CD14-positive monocyte (primary cell): ENCODE measurements at regions not wholly inside any gene's neighbourhood (a gene's known extent, or its start where the extent isn't known, plus 50 kb on each side); places are given as distances from the start of the nearest gene placed in this dataset.
A peak's percentile ranks its signal among the peaks of the same experiment; 100 is the strongest.

Experiments used
- DNase-seq, 3 donors: peaks; one replicate each; pipeline ENCODE4 v3.0.0-alpha.2; 2011 to 2022
- H2AFZ ChIP-seq: 2 replicates; pipeline ENCODE4 v1.6.0; 2012; ENCODE audit warnings: mild to moderate bottlenecking, low read depth, low read length, inconsistent platforms; ENCODE audit not compliant: insufficient read depth, poor library complexity, severe bottlenecking
- H3K27ac ChIP-seq, 2 donors: 1 replicate in 1 of 2; 2 replicates in 1 of 2; pipeline ENCODE4 v1.5.1; 2012 to 2013; ENCODE audit warnings: low read length in 2 of 2, control low read depth in 1 of 2, inconsistent platforms in 1 of 2, low read depth in 1 of 2, mild to moderate bottlenecking in 1 of 2
- H3K27me3 ChIP-seq, 2 donors: one replicate each; pipeline versions ENCODE4 v1.6.0 to v1.6.1; 2011 to 2013; ENCODE audit warnings: low read length in 2 of 2; ENCODE audit not compliant: control insufficient read depth in 2 of 2, insufficient read depth in 2 of 2
- H3K36me3 ChIP-seq, 2 donors: replicated peaks in 1 of 2; 1 replicate in 1 of 2; 2 replicates in 1 of 2; pipeline versions ENCODE4 v1.5.1 to v1.6.1; 2012 to 2013; ENCODE audit warnings: low read length in 2 of 2, control low read depth in 1 of 2, inconsistent platforms in 1 of 2, mild to moderate bottlenecking in 1 of 2; ENCODE audit not compliant: insufficient read depth in 2 of 2, control insufficient read depth in 1 of 2
- H3K4me1 ChIP-seq, 2 donors: 1 replicate in 1 of 2; 2 replicates in 1 of 2; pipeline versions ENCODE4 v1.5.1 to v1.6.1; 2012 to 2013; ENCODE audit warnings: low read length in 2 of 2, control low read depth in 1 of 2, inconsistent platforms in 1 of 2, mild to moderate bottlenecking in 1 of 2, moderate library complexity in 1 of 2; ENCODE audit not compliant: insufficient read depth in 2 of 2, control insufficient read depth in 1 of 2
- H3K4me2 ChIP-seq: replicated peaks from 2 replicates; pipeline ENCODE3; 2012; ENCODE audit warnings: low read length, moderate library complexity, mild to moderate bottlenecking; ENCODE audit not compliant: poor library complexity, severe bottlenecking; ENCODE audit errors: extremely low read depth
- H3K4me3 ChIP-seq, 3 experiments: fragments of 200-600 bp in 1 of 3; sonication (generic) in 1 of 3; replicated peaks in 1 of 3; 1 replicate in 2 of 3; 2 replicates in 1 of 3; pipeline ENCODE4 v1.5.1; 2011 to 2013; ENCODE audit warnings: low read length in 3 of 3, mild to moderate bottlenecking in 3 of 3, control low read depth in 2 of 3, low read depth in 2 of 3, inconsistent platforms in 1 of 3, moderate library complexity in 1 of 3
- H3K79me2 ChIP-seq: 2 replicates; pipeline ENCODE4 v1.6.0; 2012; ENCODE audit warnings: mild to moderate bottlenecking, control low read depth, inconsistent platforms, low read length, moderate library complexity; ENCODE audit not compliant: insufficient read depth
- H3K9ac ChIP-seq: 2 replicates; pipeline ENCODE4 v1.6.0; 2017; ENCODE audit warnings: low read length, mild to moderate bottlenecking; ENCODE audit not compliant: insufficient read depth, poor library complexity, severe bottlenecking
- H3K9me3 ChIP-seq, 2 donors: replicated peaks in 1 of 2; 1 replicate in 1 of 2; 2 replicates in 1 of 2; pipeline versions ENCODE4 v1.5.1 to v1.6.1; 2012 to 2013; ENCODE audit warnings: low read length in 2 of 2, control low read depth in 1 of 2; ENCODE audit not compliant: control insufficient read depth in 1 of 2, insufficient read depth in 1 of 2
- H4K20me1 ChIP-seq: 2 replicates; pipeline ENCODE4 v1.6.0; 2012; ENCODE audit warnings: mild to moderate bottlenecking, low read length, control low read depth, moderate library complexity; ENCODE audit not compliant: insufficient read depth
- H3K27ac Mint-ChIP-seq, 7 donors: one replicate each; pipeline ENCODE4 v1.8.0; 2020; ENCODE audit warnings: mild to moderate bottlenecking in 7 of 7, mixed read lengths in 7 of 7, moderate library complexity in 6 of 7, inconsistent platforms in 2 of 7
- H3K27me3 Mint-ChIP-seq, 3 donors: one replicate each; pipeline ENCODE4 v1.8.0; 2021 to 2022; ENCODE audit warnings: low read depth in 3 of 3, mild to moderate bottlenecking in 3 of 3, mixed read lengths in 3 of 3, moderate library complexity in 3 of 3, inconsistent platforms in 1 of 3
- H3K36me3 Mint-ChIP-seq, 2 donors: one replicate each; pipeline ENCODE4 v1.8.0; 2020; ENCODE audit warnings: mixed read lengths in 2 of 2, inconsistent platforms in 1 of 2, mild to moderate bottlenecking in 1 of 2
- H3K4me1 Mint-ChIP-seq: one replicate; pipeline ENCODE4 v1.8.0; 2020; ENCODE audit warnings: mild to moderate bottlenecking, mixed read lengths
- H3K4me3 Mint-ChIP-seq, 2 donors: one replicate each; pipeline ENCODE4 v1.8.0; 2020; ENCODE audit warnings: mild to moderate bottlenecking in 2 of 2, mixed read lengths in 2 of 2, moderate library complexity in 1 of 2
- H3K9me3 Mint-ChIP-seq, 7 donors: one replicate each; pipeline ENCODE4 v1.8.0; 2020 to 2022; ENCODE audit warnings: mixed read lengths in 7 of 7, mild to moderate bottlenecking in 6 of 7, moderate library complexity in 6 of 7, inconsistent platforms in 2 of 7
- WGBS: methylation state at CpG from one replicate; pipeline ENCODE4 v1.1.5; 2013; ENCODE audit warnings: missing lambda C conversion rate; ENCODE audit not compliant: insufficient coverage; 5-methylcytosine and 5-hydroxymethylcytosine counted together
- intact Hi-C, 2 donors: fragments of 100-400 bp; cut with micrococcal nuclease; formaldehyde crosslinking; loops; one replicate each; pipeline versions ENCODE4 v1.15.0 to v1.15.1; 2023
- TF ChIP-seq, protein P1 (sequence below): fragments of 200-600 bp; IDR thresholded peaks from one replicate; pipeline ENCODE4 v1.8.0; 2022; ENCODE audit warnings: antibody characterized with exemption, mild to moderate bottlenecking

DNA sequence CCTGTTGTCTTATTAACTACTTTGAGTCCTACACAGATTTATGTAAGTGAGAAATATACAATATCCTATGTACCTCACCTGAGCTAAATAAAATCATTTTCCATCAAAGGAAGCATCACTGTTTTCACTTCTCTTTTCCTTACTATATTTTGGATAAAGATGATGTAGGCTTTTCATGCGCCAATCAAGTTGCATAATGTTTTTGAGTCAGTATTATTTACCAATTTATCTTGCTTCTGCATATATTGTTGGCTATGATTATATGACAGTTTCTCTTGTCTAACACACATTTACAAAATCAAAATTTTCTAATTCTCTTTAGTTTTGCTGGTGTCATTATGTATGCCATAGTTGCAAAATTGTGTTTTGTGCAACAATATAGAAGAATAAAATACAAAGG lies 67.9 kb upstream of the FRY start:
- peaks cover 0 to 8% (median 1%) of the 10 kb centered on the region in 7 donors for H3K9me3 Mint-ChIP-seq
- no CpG with 5 or more reads among the region's 1 CpG for WGBS
- Histone ChIP-seq H3K36me3 (no peaks in the 10 kb centered on the region), H3K4me3 (no peak overlapping the region), H2AFZ (no peak overlapping the region), H3K9me3 (no peaks in the 10 kb centered on the region), H3K4me2 (no peak overlapping the region), H3K27me3 (no peaks in the 10 kb centered on the region), H4K20me1 (no peaks in the 10 kb centered on the region), H3K9ac (no peak overlapping the region), H3K79me2 (no peaks in the 10 kb centered on the region), H3K4me1 (peaks cover 7 to 14% of the 10 kb centered on the region in 2 donors), H3K27ac (no peak overlapping the region)
- intact Hi-C loops: no loop called here
- peaks cover 14% of the 10 kb centered on the region for H3K4me1 Mint-ChIP-seq
- TF ChIP-seq, protein P1, sequence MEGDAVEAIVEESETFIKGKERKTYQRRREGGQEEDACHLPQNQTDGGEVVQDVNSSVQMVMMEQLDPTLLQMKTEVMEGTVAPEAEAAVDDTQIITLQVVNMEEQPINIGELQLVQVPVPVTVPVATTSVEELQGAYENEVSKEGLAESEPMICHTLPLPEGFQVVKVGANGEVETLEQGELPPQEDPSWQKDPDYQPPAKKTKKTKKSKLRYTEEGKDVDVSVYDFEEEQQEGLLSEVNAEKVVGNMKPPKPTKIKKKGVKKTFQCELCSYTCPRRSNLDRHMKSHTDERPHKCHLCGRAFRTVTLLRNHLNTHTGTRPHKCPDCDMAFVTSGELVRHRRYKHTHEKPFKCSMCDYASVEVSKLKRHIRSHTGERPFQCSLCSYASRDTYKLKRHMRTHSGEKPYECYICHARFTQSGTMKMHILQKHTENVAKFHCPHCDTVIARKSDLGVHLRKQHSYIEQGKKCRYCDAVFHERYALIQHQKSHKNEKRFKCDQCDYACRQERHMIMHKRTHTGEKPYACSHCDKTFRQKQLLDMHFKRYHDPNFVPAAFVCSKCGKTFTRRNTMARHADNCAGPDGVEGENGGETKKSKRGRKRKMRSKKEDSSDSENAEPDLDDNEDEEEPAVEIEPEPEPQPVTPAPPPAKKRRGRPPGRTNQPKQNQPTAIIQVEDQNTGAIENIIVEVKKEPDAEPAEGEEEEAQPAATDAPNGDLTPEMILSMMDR: no peak
- peak in 2 of 3 donors; percentile 52 to 60 for DNase-seq
- H3K27ac Mint-ChIP-seq: peak overlapping the region in 2 of 7 donors; percentile 11 to 41
- no peak overlapping the region for H3K4me3 Mint-ChIP-seq
- peaks cover 18 to 21% of the 10 kb centered on the region in 2 donors for H3K36me3 Mint-ChIP-seq
- no peaks in the 10 kb centered on the region for H3K27me3 Mint-ChIP-seq

GRCh38 chr13:31964168-31964567 lies 67.4 kb upstream of the FRY start:
- H3K9ac ChIP-seq: no peak overlapping the region
- no peaks in the 10 kb centered on the region for H3K9me3 ChIP-seq
- TF ChIP-seq, protein P1: no peak
- no peaks in the 10 kb centered on the region for H3K79me2 ChIP-seq
- no peaks in the 10 kb centered on the region for H3K27me3 Mint-ChIP-seq
- H3K36me3 ChIP-seq: no peaks in the 10 kb centered on the region
- peaks cover 0 to 8% (median 1%) of the 10 kb centered on the region in 7 donors for H3K9me3 Mint-ChIP-seq
- intact Hi-C loops: no loop called here
- H3K36me3 Mint-ChIP-seq: peaks cover 19 to 21% of the 10 kb centered on the region in 2 donors
- H3K4me3 Mint-ChIP-seq: no peak overlapping the region
- no peak overlapping the region for H3K4me3 ChIP-seq
- H4K20me1 ChIP-seq: no peaks in the 10 kb centered on the region
- WGBS: no CpG with 5 or more reads among the region's 2 CpGs
- no peak for DNase-seq
- H3K27ac Mint-ChIP-seq: no peak overlapping the region
- no peak overlapping the region for H2AFZ ChIP-seq
- peaks cover 9 to 18% of the 10 kb centered on the region in 2 donors for H3K4me1 ChIP-seq
- no peaks in the 10 kb centered on the region for H3K27me3 ChIP-seq
- peaks cover 18% of the 10 kb centered on the region for H3K4me1 Mint-ChIP-seq
- no peak overlapping the region for H3K27ac ChIP-seq
- H3K4me2 ChIP-seq: no peak overlapping the region
